ENCODE measurements at regions not wholly inside any gene's neighbourhood (a gene's known extent, or its start where the extent isn't known, plus 50 kb on each side); places are given as distances from the start of the nearest gene placed in this dataset.
A peak's percentile ranks its signal among the peaks of the same experiment; 100 is the strongest.
"Not testable (repeated sequence)": the region's sequence is repeated elsewhere in the genome, so short reads cannot be mapped to it uniquely, and the experiment has no call there.

DNA sequence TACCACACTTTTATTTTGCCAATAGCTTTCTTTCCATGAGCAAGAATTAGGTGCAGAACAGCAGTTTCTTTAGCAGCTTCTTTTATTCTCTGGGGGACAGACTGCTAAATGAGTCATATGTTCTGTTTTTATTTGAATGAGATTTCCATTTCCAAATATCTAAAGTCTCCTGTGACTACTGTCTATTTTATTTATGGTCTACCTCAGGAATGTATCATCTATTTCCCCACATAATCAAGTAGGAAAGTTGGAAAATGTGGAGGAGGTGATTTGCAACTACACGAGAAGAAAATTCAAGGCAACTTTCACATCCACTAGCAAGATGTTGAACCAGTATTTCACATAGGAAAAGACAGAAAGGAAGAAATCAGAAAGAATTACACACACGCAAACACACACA, 139.9 kb upstream of the MEX3C start:
- DNase-seq: no peak

DNA sequence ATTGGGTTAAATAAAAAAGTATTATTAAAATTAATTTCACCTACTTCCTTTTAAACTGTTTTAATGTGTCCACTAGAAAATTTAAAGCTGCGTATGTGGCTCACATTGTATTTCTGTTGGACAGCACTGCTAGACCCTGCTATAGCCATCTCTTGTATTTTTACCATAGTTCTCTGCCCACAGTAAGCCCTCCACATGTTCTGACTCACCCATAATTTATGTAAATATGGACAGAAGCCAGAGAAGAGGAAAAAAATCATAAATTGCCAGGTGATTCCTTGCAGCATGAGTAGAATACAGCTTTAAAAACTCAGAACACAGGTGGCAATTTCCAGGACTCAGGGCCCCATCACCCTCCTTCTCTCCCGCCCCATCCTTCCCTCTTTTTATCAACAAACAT, 142.4 kb upstream of the MEX3C start:
- DNase-seq: no peak

DNA sequence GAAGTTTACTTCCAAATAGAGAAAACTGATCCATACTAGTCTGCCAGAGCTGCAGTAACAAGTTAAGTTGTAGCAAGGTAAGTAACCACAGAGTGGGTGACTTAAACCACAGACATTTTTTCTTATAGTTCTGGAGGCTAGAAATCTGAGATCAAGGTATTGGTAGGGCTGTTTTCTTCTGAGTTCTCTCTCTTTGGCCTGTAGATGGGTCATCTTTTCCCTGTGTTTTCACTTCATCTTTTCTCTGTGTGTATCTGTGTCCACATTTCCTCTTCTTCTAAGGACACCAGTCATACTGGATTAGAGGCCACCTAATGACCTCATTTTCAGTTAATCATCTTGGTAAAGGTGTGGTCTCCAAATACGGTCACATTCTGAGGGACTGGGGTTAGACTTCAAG, 142.9 kb upstream of the MEX3C start:
- DNase-seq: no peak

DNA sequence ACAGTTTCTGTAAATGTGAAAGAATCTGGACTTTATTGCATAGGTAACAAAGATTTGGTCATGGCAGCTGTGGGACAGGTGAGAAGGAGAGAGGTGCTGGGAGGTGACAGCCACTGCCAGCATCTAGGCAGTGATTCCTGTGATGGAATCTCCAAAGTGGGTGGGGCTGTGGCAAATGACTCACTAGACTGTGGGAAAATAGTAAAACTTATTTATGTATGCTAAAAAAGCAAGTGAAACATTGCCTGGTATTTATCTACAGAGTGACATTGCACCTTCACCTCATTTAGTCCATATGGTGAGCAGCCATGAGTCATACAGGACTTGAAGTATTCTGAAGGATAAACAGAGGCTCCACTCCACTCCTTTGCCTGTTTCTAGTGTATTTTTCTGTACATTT, 145.3 kb upstream of the MEX3C start:
- DNase-seq: no peak

DNA sequence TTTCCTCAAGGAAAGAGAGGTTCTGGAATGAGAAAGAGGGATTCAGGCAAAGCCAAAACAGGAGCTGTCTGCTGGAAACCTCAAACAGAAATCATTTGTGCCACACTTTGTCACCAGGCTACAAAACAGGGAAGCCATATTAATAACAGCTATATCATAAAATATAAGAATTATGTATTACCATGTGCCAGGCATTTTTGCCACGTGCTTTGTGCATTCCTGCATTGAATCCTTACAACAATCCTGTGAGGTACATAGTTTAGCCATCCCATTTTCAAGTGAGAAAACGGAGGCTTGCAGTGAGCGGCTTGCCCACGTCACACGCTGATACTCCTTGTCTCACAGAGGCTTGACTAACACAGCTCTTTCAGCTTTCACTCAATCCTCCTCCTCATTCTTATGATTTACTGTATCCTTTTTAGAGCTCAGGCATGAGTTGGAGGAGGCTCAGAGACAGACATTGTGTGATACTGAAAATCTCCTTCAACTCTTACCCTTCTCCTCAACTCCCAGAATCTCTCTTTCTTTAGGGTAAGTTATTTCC, 148.4 kb upstream of the MEX3C start:
- no peak for DNase-seq

DNA sequence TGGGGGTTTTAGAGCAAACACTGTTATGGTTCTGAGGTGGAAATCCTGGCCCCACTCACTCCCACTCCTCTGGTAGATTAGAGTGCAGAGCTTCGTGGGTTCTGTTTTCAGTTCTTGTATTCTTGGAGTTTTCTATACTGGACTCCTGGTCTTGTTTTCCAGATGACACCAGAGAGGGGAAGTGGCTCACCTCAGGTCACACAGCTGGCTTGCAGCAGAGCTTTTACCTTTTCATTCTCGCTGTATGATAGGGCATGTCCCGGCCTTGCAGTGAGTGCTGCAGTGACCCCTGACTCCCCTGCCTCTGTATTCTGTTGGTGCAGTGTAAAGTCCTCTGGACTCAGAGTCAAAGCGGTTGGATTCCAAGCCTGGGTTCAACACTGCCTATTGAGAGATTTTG, 148.9 kb upstream of the MEX3C start:
- no peak for DNase-seq

DNA sequence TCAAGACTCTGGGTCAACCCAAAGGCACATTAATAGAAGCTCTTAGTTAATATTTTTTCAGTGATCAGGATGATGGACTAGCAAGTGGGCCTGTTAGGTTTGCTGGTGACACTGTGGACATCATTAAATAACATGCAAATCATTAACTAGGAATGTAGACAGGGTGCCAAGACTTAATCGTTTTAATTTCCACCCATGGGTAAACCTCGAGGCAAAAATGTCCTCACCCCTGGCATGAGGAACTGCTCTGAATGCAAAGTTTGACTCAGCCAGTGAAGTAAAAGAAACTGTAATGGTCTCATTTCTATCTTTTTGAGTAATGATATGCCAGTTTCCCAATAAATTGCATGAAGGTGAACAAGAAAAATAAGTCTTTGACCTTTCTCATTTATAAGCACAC, 152.6 kb upstream of the MEX3C start:
- no peak for DNase-seq

DNA sequence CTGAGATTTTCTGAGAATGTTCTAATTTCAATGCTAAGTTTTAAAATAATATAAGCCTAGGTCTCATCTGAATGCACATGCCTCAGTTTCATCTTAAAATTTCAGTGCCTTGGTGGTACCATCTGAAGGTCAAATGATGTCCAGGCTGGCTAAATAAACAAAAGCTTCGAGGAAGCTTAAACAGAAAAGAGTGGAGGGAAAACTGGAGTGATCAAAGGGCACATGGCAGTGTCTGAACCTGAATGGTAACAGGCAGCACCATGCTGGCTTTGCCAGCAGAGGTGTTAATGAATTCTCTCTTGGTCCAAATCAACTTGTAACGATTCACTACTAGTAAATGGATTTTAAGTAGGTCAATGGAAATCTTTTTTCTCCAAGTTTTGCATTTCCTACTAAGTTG, 158.4 kb upstream of the MEX3C start:
- no peak for DNase-seq

DNA sequence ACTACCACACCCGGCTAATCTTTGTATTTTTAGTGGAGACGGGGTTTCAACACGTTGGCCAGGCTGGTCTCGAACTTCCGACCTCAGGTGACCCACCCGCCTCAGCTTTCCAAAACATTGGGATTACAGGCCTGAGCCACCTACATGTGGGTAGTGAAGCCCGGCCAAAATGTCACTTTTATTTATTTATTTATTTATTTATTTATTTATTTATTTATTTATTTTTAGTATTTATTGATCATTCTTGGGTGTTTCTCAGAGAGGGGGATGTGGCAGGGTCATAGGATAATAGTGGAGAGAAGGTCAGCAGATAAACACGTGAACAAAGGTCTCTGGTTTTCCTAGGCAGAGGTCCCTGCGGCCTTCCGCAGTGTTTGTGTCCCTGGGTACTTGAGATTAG, 162.8 kb upstream of the MEX3C start:
- not testable (repeated sequence) for DNase-seq

DNA sequence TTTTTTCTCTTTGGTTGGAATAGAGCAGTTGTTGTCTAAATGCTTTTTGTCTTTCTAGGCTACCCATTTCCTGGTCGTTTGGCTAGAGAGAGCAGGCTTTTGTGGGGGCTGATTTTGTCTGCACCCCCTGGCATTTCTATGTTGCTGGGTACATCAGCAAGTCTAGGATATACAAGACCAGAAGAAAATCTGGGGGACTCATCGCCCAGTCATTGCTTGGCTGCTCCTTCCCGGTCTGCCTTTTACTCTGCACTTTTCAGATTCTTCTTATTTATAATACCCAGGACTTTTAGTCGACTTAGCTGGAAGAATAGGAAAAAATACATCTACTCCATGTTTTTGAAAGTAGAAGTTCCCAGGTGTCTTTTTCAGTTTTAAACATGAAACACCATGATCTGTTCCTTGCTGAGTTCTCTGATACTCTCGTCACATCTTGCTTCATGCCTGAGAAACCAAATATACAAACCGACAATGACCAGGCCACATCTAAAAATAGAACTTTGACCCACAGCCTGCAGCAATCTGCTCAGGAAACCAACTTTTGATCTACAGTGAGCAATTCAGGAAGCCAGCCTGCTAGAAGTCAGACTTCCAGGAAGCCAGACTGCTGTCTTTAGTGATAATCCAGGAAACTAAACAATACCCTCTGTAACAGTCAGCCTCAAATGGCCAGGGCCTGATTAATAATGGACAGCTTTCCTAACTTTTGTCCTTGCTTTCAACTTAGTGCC, 163.8 kb upstream of the MEX3C start:
- DNase-seq: peak; percentile 91

DNA sequence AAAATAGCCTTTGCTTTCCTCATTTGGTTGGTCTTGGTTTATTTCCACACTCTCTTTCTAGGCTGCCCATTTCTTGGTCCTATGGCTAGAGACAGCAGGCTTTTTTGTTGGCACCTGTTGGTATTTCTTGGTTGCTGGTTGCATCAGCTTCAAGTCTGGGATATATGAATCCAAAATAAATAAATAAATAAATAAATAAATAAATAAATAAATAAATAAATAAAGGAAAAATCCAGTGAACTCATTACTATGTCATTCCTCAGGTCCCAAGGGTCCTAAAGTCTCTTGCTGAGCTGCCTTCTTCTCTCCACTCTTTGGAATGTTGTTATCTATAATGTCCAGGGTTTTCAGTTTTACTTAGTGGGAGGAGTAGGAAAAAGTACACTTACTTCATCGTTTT, 165.9 kb upstream of the MEX3C start:
- no peak for DNase-seq

DNA sequence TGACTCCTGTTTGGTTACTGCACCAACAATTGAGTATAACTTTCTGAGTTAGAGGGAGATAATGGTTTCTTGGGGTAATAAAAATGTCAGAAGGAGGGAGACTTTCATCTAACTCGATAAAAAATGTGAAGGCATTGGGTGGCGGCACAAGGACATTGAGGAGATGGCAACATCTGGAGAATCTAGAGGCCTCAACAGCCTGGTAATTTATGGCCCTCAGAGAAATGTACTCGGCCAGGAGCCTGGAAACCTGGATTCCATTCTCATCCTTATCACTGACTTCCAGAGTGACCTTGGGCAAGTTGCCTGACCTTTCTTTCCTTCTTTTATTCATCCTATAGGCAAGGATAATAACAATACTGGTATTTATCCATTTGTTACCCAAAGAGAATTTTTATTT, 173.5 kb upstream of the MEX3C start:
- no peak for DNase-seq

DNA sequence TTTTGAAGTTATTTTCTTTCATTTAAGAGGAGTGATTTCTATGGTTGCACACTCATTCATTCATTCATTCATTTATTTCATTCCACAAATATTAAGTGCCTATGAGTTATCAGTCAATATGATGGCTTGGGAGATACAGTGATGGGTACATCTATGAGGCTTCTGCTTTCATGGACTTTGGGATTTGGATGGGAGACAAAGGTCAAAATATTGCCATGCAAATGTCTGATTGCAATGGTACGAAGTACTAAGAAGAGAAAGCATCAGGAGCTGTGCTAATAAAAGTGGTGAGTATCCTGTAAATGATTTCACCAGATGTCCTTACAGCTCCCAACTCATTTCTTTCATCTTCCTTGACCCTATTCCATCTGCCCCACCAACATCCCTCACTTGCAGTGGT, 174.4 kb upstream of the MEX3C start:
- DNase-seq: no peak

DNA sequence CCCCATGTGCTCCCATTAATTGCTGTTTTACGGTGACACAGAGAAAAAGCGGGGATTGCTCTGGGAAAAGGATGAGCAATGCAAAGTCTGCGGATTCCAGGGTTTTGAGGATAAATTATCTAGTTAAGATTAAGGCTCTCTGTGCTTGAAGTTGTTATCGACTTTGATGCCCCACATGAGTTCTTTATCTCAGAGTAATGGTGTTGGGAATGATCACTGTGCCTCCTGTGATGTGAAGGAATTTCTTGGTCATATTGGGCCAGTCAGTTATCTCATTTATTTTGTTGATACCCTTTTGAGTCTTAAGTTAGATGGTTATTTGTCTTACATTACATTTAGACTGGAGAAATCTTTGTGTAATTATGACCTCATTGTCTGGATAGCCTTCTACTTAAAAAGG, 184.6 kb upstream of the MEX3C start:
- no peak for DNase-seq

DNA sequence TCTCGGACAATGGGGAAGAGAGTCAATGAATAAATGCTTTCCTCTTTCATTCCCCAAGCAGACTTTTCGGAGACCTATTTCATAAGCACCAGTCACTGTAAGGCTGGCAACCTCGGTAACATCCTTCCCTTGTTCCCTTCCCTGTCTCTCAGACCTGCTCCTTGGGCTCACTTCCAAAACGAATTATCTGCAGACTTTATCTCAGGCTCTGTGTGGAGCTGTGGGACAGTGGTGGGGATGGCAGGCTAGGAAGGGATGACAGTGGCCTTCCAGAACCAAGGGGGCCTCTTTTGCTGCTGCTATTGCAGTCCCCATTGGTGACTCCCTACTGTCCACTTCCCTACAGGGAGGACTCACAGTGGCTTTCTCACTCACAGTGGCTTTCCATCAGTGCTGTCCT, 185.6 kb upstream of the MEX3C start:
- DNase-seq: no peak

DNA sequence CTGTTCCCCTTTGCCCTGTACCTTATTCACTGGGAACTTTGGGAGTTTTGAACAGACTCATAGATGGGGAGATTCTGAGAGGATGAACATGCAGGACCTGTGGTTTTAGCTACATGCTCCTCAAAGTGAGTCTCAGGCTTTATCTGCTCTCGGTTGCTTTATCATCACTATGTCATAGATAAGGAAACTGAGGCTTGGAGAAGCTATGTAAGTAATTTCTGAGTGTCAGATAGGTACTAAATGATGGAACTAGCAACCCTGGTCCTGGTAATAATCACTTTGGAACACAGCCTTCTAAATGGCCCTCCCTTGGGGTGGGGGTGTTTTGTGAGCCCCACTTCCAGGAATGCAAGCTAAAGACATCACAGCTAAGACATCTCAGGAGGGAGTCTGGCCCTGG, 186.2 kb upstream of the MEX3C start:
- DNase-seq: no peak

DNA sequence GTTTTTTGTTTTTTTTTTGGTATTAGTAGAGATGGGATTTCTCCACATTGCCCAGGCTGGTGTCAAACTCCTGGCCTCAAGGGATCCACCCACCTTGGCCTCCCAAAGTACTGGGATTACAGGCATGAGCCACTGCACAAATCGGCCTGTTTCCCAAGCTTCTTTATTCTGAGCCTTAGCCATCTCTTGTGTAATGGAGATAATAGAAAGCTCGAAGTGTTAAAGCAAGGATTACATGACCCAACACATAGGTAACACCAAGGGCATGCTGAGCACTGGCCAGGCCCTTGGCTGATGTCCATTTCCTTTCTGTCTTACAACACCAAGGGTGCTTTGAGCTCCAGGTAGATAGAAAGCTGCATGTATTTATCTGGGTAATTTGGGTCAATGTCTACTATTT, 187.8 kb upstream of the MEX3C start:
- DNase-seq: no peak

DNA sequence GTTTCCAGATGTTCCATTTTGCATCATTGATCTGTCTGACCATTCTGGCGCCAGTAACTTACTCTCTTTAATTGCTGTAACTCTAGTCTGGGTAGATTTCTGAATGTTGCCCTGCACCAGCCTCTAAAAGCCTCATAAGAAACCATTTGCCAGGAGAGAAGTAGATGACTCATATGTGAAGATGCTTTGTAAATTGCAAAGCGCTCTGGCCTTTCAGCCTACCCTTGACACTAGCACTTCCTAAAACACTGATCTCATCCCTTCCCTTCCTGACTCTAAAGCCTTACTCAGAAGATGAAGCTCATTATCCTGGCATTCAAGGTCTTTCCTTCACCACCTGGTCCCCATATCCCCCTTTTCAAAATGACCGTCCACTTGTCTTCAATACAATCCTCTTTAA, 193.2 kb upstream of the MEX3C start:
- no peak for DNase-seq

DNA sequence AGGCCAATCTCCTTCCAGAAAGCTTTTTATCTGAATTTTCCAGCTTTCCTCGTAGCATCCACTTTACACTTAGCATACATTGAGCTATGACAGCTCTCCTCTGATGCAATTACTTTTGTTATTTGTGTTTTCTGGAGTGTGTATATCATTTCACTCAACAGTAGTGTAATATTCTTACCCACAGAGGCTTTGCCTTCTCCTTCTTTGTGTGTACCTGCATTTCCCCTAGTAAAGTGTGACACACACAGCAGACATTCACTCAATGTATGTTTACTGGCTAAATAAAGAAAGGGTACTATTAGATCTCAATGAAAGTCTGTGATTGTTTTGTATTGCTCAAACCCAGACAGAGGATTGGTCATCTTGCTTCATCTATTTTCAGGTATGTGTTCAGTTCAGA, 193.7 kb upstream of the MEX3C start:
- DNase-seq: no peak

DNA sequence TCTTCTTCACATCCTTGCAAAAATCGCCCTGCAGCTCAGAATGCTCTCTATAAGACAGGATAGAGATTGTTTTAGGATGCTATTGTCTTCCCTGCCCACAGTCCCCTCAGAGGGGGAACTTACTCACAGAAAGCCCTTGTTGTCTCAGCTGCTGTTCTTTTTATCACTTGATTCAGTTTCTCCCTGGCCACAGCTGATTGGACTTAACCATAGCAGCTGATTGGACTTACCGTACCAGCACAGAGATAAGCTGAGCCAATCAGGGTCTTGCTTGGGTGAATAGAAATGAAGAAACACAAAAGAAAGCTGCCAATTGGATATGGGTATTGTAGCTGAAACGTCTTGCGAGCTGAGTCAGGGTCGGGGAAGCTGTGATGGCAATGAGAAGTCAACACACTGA, 194.2 kb upstream of the MEX3C start:
- no peak for DNase-seq

DNA sequence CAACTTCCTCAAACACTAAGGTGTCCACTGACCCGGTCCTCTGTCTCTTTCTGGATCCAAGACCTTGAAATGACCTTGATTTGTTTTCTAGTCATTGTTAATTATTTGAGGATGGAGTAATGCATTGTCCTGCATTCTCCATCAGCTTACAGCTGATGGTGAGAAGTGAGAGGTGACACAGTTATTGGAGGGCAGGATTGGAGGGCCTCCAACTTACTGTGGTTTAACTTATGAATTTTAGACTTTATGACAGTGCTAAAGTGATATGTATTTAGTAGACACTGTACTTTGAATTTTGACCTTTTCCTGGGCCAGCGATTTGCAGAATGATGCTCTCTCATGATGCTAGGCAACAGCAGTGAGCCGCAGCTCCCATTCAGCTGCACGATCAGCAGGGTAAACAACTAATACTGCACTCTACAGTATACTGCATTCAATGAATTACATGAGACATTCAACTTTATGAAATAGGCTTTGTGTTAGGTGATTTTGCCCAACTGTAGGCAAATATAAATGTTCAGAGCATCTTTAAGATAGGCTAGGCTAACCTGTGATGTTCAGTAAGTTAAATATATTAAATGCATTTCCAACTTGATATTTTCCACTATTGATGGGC, 200.0 kb upstream of the MEX3C start:
- DNase-seq: no peak

DNA sequence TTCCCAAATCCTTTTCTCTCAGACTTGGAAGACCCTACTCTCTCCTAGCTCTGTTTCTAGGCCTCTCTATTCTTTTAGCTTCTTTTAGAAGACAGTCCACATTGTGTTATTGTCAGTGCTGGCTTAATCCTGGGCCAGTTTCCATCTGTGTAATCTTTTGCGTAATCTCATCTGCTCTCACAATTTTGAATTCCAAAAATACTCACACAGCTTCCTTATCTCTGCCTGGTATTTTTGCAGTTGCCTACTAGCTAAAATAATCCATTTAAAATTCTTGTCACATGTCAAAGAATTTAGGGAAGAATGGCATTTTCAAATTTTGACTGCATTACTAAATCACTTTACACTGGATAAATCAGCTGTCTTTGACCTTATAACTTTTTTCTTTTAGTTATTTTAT, 200.6 kb upstream of the MEX3C start:
- DNase-seq: no peak

DNA sequence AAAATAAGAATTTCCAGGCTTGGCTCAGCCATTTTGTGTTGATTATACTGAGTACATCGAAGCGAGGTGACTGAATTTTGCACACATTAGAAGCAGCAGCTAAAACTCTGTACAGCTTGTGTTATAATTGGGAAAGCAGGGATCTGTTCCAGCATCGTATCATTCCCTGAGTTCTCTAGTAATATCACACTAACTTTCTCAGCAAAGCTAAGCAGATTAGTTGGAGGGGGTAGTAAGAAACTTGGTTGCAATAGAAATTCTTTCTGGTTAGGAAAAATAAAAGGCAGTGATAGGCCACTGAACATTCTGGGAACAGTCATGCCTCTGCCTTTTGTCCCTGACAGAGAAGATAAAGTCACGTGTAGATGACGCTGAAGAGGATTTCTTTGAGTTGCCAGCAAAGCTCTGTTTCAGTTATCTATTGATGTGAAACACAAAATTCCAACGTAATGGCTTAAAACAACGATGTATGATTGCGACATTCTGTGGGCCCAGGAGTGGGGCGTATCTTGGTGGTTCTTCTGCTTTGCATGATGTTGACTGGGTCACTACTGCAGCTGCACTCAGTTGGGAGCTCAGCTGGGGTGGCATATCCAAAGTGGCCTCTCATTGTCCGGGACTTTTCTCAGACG, 202.1 kb upstream of the MEX3C start:
- DNase-seq: no peak

DNA sequence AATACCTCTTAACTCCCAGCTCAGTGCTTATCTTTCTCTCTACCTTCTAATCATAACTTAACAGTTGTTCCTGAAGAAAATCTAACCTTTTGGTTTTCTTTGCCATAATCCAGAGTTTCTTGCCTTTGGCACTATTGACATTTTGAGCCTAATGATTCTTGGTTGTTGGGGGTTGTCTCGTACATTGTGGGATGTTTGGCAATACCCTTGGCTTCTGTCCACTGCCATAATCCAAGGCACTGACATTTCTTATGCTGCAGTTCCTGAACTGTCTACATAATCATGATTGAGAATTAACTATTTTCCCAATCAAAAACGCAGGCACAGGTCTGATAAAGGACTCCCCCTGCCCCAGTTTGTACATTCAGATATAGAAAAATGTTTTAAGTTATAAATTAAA, 203.2 kb upstream of the MEX3C start:
- no peak for DNase-seq

DNA sequence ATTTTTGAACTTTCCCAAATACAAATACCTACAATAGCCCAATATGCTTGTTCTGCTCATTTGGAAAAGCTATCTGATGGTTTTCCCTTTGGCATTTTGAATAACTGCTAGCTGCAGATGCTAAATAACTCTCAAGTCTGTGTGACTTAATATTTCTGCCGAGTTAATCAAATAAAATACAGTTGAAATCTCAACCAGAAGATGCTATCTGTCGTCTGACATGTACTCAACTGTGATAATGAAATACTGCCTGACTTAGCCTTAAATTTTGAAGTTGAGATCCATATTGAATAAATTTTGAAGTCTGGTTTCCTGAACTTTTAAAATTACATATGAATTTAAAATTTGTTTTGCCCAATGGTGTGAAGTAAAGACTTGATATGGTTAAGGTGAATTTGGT, 204.4 kb upstream of the MEX3C start:
- DNase-seq: no peak
